TTC549 (cell line): ENCODE measurements at regions not wholly inside any gene's neighbourhood (a gene's known extent, or its start where the extent isn't known, plus 50 kb on each side); places are given as distances from the start of the nearest gene placed in this dataset.
"Not testable (repeated sequence)": the region's sequence is repeated elsewhere in the genome, so short reads cannot be mapped to it uniquely, and the experiment has no call there.

ENCODE experiments used
- FAIRE-seq: peaks from 2 replicates; lab custom pipeline; 2012; peaks lifted over from hg19 to GRCh38; lab: Jason Lieb, UNC

DNA sequence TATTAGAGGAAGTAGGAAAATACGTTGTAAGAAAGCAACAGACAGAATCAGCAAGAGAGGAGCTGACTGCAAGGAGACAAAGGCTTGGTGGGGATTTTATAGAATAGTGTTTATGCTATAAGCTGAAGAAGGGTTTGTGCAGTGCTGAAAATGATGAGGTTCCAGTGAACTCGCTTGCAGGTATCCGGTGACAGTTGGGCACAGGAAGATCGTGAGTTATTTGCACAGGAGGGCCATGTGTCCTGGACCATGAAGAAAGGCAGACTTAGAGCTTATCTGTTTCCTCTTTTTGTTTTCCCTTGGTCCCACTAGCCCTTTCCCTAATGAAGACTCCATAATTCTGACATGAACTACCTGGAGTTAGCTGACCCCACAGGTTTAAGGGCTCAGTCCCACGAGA lies 61.4 kb downstream of the NXNL2 start:
- no peak for FAIRE-seq

DNA sequence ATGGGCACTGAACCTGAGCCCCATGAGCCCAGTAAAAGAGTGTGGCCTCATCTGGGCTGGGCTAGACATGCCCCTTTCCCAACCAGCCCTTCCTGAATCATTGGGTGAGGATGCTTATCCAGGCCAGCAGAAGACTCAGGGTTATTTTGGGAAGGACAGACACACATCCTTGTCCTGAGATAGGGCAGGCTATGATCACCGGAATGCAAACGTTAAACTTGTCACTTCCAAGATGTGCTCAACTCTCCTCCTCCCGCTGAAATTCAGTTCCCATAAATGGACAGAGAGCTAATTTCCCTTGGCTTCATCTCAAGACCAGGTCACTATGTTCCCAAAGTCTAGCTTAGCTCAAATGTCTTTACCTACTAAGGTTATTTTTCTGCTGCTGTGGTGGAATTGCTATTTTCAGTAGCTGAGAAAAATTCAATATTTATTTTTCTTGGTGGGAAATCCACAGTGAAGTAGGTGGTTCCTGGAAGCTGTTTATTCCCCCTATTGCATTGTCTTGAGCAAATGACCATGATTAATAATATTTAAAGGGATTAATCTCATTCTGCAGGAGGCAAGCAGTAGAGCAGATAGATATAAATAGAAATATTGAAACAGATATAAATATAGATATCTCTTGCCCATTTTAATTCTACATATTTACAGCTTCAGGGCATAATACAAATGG lies 70.0 kb downstream of the NXNL2 start:
- no peak for FAIRE-seq

DNA sequence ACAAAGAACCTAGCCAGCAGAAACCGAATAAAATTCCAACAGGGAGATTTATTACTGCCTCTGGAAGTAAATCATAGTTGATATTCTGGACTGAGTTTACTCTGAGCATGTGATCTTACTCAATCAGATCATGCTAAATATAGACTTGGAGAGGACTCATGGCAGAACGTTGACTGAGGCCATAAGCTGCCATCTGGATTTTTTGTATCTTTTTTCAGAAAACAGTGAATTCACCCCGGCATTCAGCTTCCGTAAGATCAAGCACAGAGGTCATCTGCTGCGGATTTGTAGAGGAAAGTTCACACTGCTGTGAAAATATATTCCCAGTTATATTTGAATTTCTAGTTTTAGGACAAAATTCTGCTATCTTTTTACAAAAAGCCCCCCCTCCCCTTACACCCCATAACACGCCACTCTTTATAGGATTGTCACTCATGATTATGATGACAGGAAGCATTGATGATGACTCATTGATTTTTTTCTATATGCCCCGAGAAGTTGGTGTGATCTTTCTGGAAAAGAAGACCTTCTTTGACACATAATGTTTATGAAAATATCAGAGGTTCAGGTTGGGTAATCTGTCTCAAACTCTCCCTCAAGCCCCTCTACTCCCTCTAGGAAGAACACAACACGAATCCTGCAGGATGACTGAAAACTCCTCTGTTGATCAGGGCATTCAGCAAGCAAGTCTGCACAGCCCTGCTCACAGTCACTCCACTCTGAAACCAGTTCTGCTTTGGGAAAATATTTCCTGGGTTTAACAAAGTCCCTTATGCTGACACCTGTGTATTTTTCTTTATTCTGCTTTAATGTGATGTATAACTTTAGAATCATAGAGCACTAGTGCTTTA lies 70.8 kb downstream of the NXNL2 start:
- FAIRE-seq = no peak

DNA sequence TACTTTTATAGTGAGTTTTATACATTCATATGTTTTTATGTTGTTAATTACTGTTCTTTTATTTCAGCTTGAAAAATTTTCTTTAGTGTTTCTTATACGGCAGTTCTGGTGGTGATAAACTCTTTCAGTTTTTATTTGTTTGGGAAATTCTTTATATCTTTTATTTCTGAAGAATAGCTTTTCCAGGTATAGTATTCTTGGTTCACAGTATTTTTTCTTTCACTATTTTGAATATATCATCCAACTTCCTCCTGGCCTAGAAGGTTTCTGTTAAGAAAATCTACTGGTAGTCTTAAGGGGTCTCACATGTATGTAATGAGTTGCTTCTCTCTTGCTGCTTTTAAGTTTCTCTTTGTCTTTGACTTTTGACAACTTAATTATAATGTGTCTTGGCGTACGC lies 79.4 kb downstream of the NXNL2 start:
- peak; percentile 67 for FAIRE-seq

DNA sequence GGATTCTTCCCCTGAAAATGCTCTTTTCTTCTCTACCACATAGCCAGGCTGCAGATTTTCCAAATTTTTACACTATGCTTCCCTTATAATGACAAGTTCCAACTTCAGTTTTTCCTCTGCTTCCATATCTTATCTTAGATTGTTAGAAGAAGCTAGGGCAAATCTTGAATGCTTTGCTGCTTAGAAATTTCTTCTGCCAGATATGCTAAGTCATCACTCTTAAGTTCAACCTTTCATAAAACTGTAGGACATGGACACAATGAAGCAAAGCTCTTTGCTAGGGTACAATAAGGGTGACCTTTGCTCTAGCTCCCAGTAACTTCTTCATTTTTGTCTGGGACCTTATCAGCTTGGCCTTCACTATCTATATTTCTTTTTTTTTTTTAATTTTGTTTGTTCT lies 88.7 kb downstream of the NXNL2 start:
- FAIRE-seq = no peak

DNA sequence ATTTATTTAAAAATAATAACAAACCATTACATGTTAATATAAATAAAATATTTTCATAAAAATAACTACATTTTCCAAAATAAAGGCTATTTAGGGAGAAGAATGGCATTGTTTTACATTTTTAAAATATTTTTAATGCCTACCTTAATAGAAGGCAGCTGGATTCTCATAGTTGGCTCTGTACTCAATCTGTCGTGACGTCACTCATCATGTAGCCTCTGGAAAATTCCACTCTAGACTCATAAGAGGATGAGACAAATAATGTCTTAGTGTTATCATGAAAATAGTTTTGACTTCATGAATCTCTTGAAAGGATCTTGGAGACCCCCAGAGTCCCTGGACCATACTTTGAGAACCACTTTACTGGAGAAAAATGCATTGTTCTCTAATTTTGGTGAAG lies 93.1 kb downstream of the NXNL2 start:
- no peak for FAIRE-seq

DNA sequence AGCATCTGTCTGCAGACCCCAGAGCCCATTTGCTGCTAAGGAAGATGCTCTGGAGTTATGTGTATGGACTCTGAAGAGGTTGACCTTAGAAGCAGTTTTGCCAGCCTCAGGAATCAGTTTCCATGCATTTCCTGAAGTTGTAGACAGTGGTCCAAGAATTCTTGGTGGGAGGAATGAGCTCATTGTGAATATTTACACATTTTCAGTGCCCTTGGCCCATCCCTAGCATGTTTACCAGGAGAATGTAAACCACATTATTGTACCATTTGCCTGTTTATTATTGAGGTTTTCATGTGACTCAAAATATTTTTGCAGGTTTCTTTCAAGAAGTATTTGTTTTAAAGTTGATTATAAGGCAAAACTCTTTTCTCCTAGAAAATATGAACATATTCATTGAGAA lies 93.8 kb downstream of the NXNL2 start:
- no peak for FAIRE-seq

DNA sequence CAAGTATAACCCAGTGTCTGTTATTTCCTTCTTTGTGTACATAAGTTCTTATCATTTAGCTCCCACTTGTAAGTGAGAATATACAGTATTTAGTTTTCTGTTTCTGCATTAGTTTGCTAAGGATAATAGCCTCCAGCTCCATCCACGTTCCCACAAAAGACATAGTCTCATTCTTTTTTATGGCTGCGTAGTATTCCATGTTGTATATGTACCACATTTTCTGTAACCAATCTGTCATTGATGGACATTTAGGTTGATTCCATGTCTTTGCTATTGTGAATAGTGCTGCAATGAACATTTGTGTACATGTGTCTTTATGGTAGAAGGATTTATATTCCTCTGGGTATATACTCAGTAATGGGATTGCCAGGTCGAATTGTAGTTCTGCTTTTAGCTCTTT lies 95.6 kb downstream of the NXNL2 start:
- not testable (repeated sequence) for FAIRE-seq

DNA sequence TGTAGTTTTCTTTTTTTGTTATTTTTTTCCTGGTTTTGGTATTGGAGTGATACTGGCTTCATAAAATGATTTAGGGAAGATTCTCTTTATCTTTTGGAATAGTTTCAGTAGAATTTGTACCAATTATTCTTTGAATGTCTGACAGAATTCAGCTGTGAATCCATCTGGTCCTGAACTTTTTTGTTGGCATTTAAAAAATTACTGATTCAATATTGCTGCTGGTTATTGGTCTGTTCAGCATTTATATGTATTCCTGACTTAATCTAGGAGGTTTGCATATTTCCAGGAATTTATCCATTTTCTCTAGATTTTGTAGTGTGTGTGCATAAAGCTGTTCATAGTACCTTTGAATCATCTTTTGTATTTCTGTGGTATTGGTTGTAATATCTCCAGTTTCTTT lies 100.2 kb downstream of the NXNL2 start:
- no peak for FAIRE-seq

DNA sequence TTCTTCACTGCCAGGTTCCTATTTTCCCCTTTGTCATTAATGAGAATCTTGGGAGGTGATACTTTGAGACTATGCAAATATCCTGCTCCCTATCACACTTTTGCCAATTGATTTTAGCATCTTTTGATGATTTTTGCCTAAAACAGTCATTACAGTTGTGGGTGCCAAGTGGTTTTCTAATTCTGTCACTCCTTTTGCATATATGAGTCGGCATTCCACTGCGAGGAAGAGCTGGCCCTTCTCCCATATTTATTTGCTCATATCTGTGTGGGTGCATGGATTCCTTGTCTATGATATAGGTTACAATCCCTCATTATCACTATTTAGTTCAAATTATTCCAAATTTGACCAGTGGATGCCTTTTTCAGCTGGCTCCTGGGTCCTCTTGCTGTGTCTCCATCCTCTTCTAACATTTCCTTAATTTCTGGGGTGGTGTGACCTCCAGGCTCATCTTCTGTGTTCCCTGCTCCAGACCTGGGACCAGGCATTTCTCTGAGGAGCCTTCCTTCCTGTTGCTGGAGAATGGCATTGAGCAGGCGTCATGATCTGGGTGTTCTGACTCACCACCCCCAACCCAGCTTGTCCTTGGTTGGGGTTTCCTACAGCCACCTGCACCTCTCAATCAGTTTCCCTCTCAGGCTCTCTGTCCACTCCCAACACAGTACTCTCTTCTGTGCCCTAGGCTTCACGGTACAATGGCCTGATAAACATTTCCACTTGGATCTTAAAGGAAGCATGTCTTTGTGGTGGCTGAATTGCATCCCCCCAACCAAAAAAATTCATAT lies 106.7 kb downstream of the NXNL2 start:
- FAIRE-seq = no peak

DNA sequence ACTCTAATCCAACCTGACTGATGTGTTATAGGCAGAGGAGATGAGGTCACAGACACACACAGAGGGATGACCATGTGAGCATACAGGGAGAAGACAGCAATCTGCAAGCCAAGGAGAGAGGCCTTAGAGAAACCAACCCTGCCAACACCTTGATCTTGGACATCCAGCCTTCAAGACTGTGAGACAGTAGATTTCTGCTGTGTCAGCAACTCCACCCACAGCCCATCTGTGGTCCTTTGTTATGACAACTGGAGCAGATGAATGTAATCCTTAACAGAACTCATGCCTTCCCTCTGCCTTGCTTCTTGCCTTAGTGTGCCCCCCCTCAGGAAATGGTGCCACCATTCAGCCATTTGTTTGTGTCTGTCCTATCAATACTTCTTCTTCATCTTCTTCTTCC lies 107.4 kb downstream of the NXNL2 start:
- no peak for FAIRE-seq

DNA sequence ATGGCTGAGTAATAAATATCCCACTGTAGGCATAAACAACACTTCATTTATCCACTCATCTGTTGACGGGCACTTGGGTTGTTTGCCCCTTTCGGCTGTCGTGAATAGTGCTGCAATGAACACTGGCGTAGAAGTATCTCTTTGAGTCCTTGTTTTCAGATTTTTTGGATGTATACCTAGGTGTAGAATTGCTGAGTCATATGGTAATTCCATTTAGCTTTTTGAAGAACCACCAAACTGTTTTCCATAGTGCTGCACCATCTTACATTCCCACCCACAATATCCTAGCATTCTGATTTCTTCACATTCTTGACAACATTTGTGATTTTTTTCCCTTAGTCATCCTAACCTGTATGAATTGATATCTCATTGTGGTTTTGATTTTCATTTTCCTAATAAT lies 109.0 kb downstream of the NXNL2 start:
- FAIRE-seq = no peak

DNA sequence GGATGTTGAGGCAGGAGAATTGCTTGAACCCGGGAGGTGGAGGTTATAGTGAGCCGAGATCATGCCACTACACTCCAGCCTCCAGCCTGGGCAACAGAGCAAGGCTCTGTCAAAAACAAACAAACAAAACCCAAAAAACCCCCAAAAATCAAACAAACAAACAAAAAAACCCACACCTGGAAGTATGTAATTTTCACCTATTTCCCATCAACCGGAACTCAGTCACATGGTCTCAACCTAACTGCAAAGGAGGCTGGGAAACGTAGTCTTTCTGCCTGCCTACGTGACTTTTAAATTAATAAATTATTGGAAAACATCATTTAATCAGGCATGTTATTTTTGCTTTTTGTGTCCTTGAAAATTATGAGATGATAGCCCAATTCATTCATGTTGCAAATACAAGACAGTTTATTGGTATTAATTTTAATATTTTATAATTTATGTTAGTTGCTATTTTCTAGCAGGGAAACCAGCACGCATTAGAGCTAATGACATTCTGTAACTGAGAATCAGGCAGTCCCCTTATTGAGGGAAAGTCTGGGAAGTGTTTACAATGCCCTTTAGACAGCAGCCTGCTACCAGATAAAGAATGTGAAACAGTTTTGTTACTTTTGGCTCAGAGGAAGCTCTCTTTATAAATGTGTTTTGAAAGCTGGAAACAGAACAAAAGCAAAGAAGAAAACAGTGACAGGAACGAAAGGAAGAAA lies 110.3 kb downstream of the NXNL2 start:
- FAIRE-seq = no peak

DNA sequence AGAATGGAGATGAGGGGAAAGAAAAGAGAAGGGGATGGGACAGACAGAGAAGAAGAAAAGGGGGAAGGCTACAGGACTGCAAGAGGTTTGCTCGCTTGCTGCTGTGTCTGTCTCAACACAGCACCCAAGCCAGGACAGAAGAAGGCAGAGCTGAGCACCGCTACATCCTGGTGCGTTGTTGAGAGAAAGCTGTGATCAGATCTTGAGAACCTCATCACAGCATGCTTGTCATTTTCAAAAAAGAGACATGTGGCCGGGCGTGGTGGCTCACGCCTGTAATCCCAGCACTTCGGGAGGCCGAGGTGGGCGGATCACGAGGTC lies 110.9 kb downstream of the NXNL2 start:
- FAIRE-seq = no peak

DNA sequence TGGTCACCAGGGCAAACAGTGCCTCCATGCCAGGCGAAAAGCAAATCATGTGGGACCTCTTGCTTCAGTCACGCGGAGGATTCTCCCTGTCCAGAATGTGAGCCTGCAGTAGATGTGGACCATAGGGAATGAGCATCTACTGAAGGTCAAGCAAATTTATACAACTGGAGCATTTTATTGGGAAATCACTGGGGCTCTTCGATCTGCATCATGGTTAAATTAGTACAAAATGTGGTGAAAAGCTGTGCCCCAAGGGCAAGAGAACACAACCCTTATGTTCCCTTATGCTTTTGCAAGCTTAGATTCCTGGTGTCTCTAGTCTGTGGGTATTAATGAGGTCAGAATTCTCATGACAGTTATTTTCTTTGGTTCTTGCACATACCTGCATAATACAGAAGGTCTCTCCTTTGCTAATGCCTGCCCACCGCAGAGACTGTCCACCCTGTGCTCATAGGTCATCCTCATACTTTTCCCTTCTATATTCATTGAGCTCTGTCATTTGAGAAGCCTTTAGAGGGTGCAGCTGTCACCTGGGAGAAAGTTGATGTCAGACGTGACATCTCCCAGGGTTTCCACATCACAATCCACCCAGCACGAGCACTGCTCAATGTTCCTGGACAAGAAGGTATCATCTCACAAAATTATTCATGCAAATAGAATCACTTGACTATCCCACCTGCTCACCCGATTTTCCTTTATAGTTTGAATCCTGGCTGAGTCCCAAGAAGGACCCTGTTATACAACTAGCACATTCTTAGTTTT lies 111.7 kb downstream of the NXNL2 start:
- no peak for FAIRE-seq

DNA sequence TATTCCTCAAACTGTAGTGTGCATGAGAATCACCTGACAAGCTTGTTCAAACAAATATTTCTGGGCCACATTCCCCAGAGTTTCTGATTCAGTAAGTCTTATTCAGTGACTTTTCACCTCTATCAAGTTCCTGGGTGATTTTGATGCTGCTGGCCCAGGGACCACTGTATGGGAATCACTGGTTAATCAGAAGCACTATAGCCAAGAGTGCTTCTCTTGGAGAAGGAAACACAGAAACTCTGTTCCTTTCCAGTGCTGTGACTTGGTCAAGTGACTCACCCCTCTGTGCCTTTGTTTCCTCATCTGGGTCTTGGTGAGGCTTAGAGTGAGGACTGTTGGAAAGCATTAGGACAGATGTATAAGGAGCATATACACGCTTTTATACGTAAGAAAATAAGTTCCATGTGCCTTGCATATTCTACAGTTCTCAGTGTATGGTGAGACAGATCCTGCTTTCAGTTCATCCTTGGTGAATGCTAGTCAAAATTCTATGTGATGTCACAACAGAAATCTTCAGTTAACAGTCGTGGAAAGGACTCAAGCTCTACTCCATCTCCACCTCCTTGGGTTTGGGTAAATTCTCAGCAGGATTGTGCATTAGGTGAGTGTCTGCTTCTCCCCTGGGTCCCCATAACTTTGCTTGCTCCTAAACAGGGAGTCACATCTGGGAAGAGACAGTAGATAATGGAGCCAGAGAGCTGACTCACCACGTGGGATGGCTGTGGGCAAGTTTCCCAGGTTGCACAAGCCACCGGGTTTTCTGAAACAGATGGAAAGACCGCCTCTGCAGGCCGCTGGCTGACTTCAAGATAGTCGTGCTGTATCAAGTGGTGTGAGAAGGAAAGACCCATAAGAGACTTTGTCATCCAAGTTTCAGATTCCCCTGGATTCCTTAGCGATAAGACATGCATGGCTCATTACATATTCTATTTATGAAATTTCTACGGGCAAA lies 117.0 kb downstream of the NXNL2 start:
- no peak for FAIRE-seq

DNA sequence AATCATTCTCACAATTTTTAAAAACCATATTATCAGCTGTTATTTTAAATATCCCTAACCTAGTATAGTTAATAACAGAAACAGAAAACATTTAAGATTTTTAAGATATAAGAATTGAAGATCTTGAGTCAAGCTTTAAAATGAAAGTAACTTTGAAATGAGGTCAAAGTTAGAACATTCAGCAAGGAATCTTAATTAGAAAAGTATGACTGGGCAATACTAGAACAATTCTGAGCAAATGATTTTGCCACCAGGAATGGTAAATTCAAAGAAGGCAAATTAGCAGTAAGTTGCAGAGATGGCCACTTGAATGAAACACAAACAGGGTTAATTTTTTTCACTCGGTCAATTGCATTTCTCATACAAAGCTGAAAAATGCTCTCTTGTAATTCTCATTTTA lies 117.9 kb downstream of the NXNL2 start:
- FAIRE-seq = no peak

DNA sequence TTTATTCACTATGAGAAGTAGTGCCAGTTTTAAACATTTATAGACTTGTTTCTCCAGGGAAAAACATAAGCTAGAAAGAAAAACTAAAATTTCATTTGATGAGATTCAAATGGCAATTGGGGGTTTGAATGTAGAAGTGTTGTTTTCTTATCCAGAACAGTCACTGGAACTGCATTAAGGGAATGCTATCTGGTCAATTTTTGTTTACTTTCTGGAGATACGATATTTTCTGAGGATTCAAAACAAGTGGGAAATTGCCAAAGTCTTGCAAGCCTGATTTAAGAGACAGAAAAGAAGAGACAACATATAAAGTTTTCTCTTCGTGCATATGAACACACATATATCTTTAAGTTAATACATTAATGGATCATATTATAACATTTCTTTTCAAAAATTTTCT lies 118.4 kb downstream of the NXNL2 start:
- FAIRE-seq = no peak

DNA sequence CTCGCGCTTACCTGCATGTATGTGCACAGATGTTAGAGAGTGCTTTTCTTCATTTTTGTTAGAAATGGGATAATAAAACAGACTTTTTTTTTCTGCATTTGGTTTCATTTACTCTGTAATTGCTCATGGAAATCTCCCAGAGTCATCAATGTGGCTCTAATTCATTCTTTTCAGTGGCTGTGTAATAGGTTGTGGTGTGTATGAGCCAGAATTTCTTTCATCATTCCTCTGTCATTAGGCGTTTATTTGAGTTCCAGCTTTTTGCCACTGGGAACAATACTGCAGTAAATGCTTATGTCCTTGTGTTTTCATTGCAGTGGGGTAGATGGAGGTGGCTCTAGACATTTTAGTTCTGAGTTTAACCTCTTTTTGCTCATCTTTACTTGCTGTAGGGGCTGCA lies 118.9 kb downstream of the NXNL2 start:
- no peak for FAIRE-seq

DNA sequence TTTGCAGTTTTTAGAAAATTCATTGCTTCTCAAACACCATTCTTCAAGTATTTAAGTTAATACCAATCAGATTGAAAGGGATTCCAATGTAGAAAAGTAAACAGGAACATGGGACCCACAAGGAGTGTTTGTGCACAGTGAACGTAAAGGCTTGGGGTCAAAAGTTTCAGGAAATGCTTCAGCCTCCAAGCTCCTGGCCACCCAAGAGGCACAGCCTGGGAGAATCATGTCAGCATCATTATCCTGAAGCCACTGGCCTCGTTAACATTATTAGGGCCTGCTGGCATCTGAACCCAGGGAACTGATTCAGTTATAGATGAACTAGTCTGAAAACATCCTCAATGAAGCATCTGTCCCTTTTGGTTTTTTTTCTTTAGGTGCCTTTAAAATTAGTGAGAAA lies 122.9 kb downstream of the NXNL2 start:
- FAIRE-seq = no peak

DNA sequence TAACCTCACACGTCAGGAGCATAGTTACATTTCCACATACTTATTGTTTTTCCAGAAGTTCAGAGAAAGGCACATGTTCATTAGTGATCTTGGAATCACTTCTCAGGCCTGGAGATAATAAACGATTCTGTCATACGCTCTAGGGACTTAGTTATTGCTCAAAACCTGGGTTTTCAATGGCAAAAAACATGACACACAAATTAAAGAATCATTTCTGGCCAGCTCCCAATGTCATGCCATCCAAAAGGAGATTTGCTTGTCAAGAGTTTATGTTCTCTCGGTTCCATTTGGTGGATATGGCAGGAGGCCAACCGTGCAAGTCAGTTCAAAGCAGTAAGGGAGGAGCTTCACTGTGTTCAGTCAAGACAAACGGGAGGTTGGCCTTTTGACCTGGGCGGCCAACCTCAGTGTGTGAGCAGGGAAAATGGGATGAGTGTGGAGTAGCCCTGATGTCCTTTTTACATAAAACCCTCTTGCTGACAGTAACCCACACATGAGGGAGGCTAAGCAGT lies 123.4 kb downstream of the NXNL2 start:
- no peak for FAIRE-seq
